WI38 (cell line): ENCODE measurements at regions not wholly inside any gene's neighbourhood (a gene's known extent, or its start where the extent isn't known, plus 50 kb on each side); places are given as distances from the start of the nearest gene placed in this dataset.

Experiments
- H3K4me3 ChIP-seq: 2 replicates; pipeline ENCODE4 v1.5.1; 2011; ENCODE audit warnings: low read depth, mild to moderate bottlenecking, control low read depth, low read length
- CTCF ChIP-seq: IDR thresholded peaks from 2 replicates; pipeline ENCODE4 v1.5.1; 2012; ENCODE audit warnings: low read depth, mild to moderate bottlenecking, control low read depth, low read length

- TF ChIP-seq CTCF = no peak
- H3K4me3 ChIP-seq = no peak overlapping the region
These were observed 794.5 kb downstream of the DSC3 start for GRCh38 chr18:30248056-30248455.

- no peak overlapping the region for H3K4me3 ChIP-seq
- no peak for TF ChIP-seq CTCF
These were observed 796.6 kb downstream of the DSC3 start for GRCh38 chr18:30245766-30246455.

- no peak overlapping the region for H3K4me3 ChIP-seq
- no peak for TF ChIP-seq CTCF
These were observed 807.8 kb downstream of the DSC3 start for GRCh38 chr18:30234755-30235154.

GRCh38 chr18:30211112-30211511 lies 831.4 kb downstream of the DSC3 start:
- H3K4me3 ChIP-seq = no peak overlapping the region
- no peak for TF ChIP-seq CTCF

GRCh38 chr18:30208546-30208945 lies 834.0 kb downstream of the DSC3 start:
- no peak overlapping the region for H3K4me3 ChIP-seq
- no peak for TF ChIP-seq CTCF

- TF ChIP-seq CTCF = no peak
- H3K4me3 ChIP-seq = no peak overlapping the region
These were observed 850.3 kb downstream of the DSC3 start for GRCh38 chr18:30192216-30192615.

- TF ChIP-seq CTCF = no peak
- H3K4me3 ChIP-seq = no peak overlapping the region
These were observed 856.3 kb downstream of the DSC3 start for GRCh38 chr18:30186245-30186644.
